PC-9 (cell line): ENCODE measurements at regions not wholly inside any gene's neighbourhood (a gene's known extent, or its start where the extent isn't known, plus 50 kb on each side); places are given as distances from the start of the nearest gene placed in this dataset.

Experiments used
- EZH2 ChIP-seq: fragments of 200-600 bp; sonication (generic); IDR thresholded peaks from 2 replicates; pipeline ENCODE4 v1.8.0; 2017; ENCODE audit warnings: antibody characterized with exemption, low read depth
- TF ChIP-seq, protein P1 (sequence below): fragments of 200-600 bp; sonication (generic); conservative IDR thresholded peaks from 2 replicates; pipeline ENCODE4 v1.6.1; 2017; ENCODE audit warnings: mixed run types, antibody characterized with exemption, mild to moderate bottlenecking, moderate library complexity

DNA sequence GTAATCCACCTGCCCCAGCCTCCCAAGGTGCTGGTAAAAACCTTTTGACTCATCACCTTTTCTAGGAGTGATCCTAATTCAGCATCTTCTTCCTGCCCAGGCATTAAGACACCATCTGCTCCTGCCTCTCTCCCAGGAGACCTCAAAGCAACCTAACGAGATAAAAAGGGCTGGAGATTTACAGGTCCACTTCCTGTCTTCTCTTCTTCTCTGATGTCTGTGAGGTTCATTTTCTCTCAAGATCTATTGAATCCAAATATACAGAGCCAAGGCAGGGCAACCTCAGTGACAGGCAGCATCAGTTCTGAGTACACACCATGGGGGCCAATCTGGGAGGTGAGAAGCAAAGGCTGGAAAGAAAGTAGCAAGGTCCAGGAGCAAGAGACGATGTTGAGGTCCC is 219.4 kb downstream of the SETD4 start:
- TF ChIP-seq, protein P1, sequence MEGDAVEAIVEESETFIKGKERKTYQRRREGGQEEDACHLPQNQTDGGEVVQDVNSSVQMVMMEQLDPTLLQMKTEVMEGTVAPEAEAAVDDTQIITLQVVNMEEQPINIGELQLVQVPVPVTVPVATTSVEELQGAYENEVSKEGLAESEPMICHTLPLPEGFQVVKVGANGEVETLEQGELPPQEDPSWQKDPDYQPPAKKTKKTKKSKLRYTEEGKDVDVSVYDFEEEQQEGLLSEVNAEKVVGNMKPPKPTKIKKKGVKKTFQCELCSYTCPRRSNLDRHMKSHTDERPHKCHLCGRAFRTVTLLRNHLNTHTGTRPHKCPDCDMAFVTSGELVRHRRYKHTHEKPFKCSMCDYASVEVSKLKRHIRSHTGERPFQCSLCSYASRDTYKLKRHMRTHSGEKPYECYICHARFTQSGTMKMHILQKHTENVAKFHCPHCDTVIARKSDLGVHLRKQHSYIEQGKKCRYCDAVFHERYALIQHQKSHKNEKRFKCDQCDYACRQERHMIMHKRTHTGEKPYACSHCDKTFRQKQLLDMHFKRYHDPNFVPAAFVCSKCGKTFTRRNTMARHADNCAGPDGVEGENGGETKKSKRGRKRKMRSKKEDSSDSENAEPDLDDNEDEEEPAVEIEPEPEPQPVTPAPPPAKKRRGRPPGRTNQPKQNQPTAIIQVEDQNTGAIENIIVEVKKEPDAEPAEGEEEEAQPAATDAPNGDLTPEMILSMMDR: no peak
- TF ChIP-seq EZH2: no peak
